Smooth muscle cell (in vitro differentiated cells): ENCODE measurements at regions not wholly inside any gene's neighbourhood (a gene's known extent, or its start where the extent isn't known, plus 50 kb on each side); places are given as distances from the start of the nearest gene placed in this dataset.
A peak's percentile ranks its signal among the peaks of the same experiment; 100 is the strongest.

ENCODE experiments used
- DNase-seq: peaks from one replicate; lab custom pipeline; 2025; ENCODE audit not compliant: unreplicated experiment; lab: John Stamatoyannopoulos, UW
- H2AFZ ChIP-seq: fragments of 200-600 bp; sonication (generic); 2 replicates; pipeline ENCODE4 v1.6.0; 2016; ENCODE audit warnings: antibody characterized with exemption, low read depth, mild to moderate bottlenecking
- H3F3A ChIP-seq: fragments of 200-600 bp; sonication (generic); 2 replicates; pipeline ENCODE4 v1.6.0; 2017; ENCODE audit warnings: antibody characterized with exemption, low read depth
- H3K27ac ChIP-seq: fragments of 200-600 bp; sonication (generic); 2 replicates; pipeline ENCODE4 v1.5.1; 2016; ENCODE audit warnings: low read depth, mild to moderate bottlenecking
- H3K27me3 ChIP-seq: fragments of 200-600 bp; sonication (generic); 2 replicates; pipeline ENCODE4 v1.6.1; 2016; ENCODE audit warnings: low read depth, mild to moderate bottlenecking
- H3K36me3 ChIP-seq: fragments of 200-600 bp; sonication (generic); 2 replicates; pipeline ENCODE4 v1.5.1; 2016; ENCODE audit warnings: low read depth
- H3K4me1 ChIP-seq: fragments of 200-600 bp; sonication (generic); 2 replicates; pipeline ENCODE4 v1.5.1; 2016; ENCODE audit warnings: low read depth
- H3K4me2 ChIP-seq: fragments of 200-600 bp; sonication (generic); 2 replicates; pipeline ENCODE4 v1.6.0; 2016; ENCODE audit warnings: mild to moderate bottlenecking
- H3K4me3 ChIP-seq: fragments of 200-600 bp; sonication (generic); 2 replicates; pipeline ENCODE4 v1.5.1; 2016; ENCODE audit warnings: mild to moderate bottlenecking
- H3K79me2 ChIP-seq: fragments of 200-600 bp; sonication (generic); 2 replicates; pipeline ENCODE4 v1.6.0; 2016; ENCODE audit warnings: low read depth, mild to moderate bottlenecking
- H3K9ac ChIP-seq: fragments of 200-600 bp; sonication (generic); 2 replicates; pipeline ENCODE4 v1.6.0; 2016; ENCODE audit warnings: low read depth
- H3K9me3 ChIP-seq: fragments of 200-600 bp; sonication (generic); replicated peaks from 2 replicates; pipeline ENCODE4 v1.5.1; 2016; ENCODE audit warnings: low read depth
- H4K20me1 ChIP-seq: fragments of 200-600 bp; sonication (generic); 2 replicates; pipeline ENCODE4 v1.6.0; 2016; ENCODE audit warnings: low read depth
- CTCF ChIP-seq: fragments of 200-600 bp; sonication (generic); IDR thresholded peaks from 2 replicates; pipeline ENCODE4 v1.5.1; 2017; ENCODE audit warnings: borderline replicate concordance, mild to moderate bottlenecking, antibody characterized with exemption; ENCODE audit not compliant: insufficient read depth, poor library complexity, severe bottlenecking
- WGBS: methylation state at CpG from one replicate; pipeline ENCODE4 v1.1.7; 2016; ENCODE audit warnings: low lambda C conversion rate; 5-methylcytosine and 5-hydroxymethylcytosine counted together

DNA sequence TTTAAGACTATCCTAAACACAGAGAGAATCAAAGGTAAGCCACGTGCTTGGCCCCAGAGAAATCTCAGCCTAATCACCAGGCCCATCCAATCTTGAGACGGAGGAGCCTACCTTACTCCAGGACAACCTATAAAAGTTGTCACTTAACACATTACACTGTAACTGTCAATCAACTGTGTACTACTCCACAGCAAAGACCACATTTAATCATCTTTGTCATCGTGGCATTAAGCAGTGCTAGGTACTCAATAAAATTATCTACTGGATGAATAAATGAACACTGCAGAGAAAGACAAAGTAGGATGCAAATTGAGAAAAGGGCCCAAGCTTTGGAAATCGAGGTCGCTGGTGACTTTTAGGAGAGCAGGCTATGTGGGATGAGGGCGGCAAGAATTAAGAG lies 466.7 kb downstream of the SHQ1 start:
- no peaks in the 10 kb centered on the region for H3K9me3 ChIP-seq
- no peaks in the 10 kb centered on the region for H3K27me3 ChIP-seq
- no peak overlapping the region for H2AFZ ChIP-seq
- WGBS = 89% methylated on average over 6 of the region's 6 CpGs
- TF ChIP-seq CTCF = no peak
- H3K79me2 ChIP-seq = peaks cover 80% of the 10 kb centered on the region
- peaks cover 94% of the 10 kb centered on the region for H4K20me1 ChIP-seq
- no peak overlapping the region for H3K27ac ChIP-seq
- peaks cover 7% of the 10 kb centered on the region for H3K36me3 ChIP-seq
- H3K4me1 ChIP-seq = peaks cover 26% of the 10 kb centered on the region
- H3K4me2 ChIP-seq = no peak overlapping the region
- no peak for DNase-seq
- H3K4me3 ChIP-seq = no peak overlapping the region
- no peak overlapping the region for H3K9ac ChIP-seq
- peaks cover 8% of the 10 kb centered on the region for H3F3A ChIP-seq

- peaks cover 7% of the 10 kb centered on the region for H3K36me3 ChIP-seq
- peaks cover 94% of the 10 kb centered on the region for H4K20me1 ChIP-seq
- DNase-seq = no peak
- H3K27me3 ChIP-seq = no peaks in the 10 kb centered on the region
- 94% methylated on average over 8 of the region's 8 CpGs for WGBS
- H3K4me1 ChIP-seq = peaks cover 26% of the 10 kb centered on the region
- H3F3A ChIP-seq = peaks cover 8% of the 10 kb centered on the region
- H3K4me2 ChIP-seq = peak overlapping the region; percentile 18
- no peak overlapping the region for H3K4me3 ChIP-seq
- H3K9ac ChIP-seq = no peak overlapping the region
- no peak for TF ChIP-seq CTCF
- H3K9me3 ChIP-seq = no peaks in the 10 kb centered on the region
- peak overlapping the region; percentile 15 for H3K27ac ChIP-seq
- H2AFZ ChIP-seq = no peak overlapping the region
- peaks cover 78% of the 10 kb centered on the region for H3K79me2 ChIP-seq
These were observed 467.3 kb downstream of the SHQ1 start for GRCh38 chr3:72380711-72381493.

DNA sequence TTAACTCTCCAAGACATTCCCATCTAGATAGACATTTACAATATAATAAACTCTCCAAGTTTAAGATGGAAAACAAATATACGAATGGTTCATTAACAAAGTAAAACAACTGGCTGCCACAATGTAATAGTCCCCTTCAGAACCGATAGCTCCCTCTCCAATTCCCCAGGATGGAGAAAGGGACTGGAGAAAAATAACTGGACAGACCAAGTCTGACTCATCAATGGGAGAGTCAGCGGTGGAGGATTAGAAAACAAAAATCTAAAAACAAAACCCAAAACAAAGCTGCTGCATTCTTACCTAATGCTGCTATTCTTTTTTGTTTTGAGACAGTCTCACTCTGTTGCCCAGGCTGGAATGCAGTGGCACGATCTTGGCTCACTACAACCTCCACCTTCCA lies 468.1 kb downstream of the SHQ1 start:
- Histone ChIP-seq H2AFZ (no peak overlapping the region), H3K27ac (peak overlapping the region; percentile 15), H4K20me1 (peaks cover 94% of the 10 kb centered on the region), H3K36me3 (peaks cover 7% of the 10 kb centered on the region), H3K9ac (no peak overlapping the region), H3K4me3 (no peak overlapping the region), H3K4me1 (peaks cover 26% of the 10 kb centered on the region), H3K79me2 (peaks cover 71% of the 10 kb centered on the region), H3K4me2 (peak overlapping the region; percentile 18), H3K27me3 (no peaks in the 10 kb centered on the region), H3F3A (peaks cover 8% of the 10 kb centered on the region), H3K9me3 (no peaks in the 10 kb centered on the region)
- WGBS = 31% methylated on average over 4 of the region's 4 CpGs
- no peak for DNase-seq
- no peak for TF ChIP-seq CTCF
